IMR-90 (cell line): ENCODE measurements at regions not wholly inside any gene's neighbourhood (a gene's known extent, or its start where the extent isn't known, plus 50 kb on each side); places are given as distances from the start of the nearest gene placed in this dataset.

Source experiments
- ATAC-seq: fragments of 200-7000 bp; cut with Tn5 transposase; 2 replicates; pipeline ENCODE4 v1.9.1; 2020; ENCODE audit warnings: low read depth, mild to moderate bottlenecking, moderate library complexity
- BruUV-seq: library from RNA; stranded (reverse); fragments of 400-500 nt; replicated peaks from 2 replicates; lab custom pipeline; 2021; lab: Mats Ljungman, UMichigan
- CTCF ChIA-PET: fragments of 300-600 bp; formaldehyde crosslinking; extraction: SDS; loops from one replicate; lab custom pipeline; 2021; ENCODE audit warnings: antibody characterized with exemption; lab: Yijun Ruan, JAX
- POLR2A ChIA-PET: fragments of 300-600 bp; sonication (Branson Sonifier 250); formaldehyde crosslinking; loops from one replicate; lab custom pipeline; 2022; ENCODE audit warnings: antibody characterized with exemption; ENCODE audit not compliant: unreplicated experiment; lab: Charles Lee
- DNase-seq: peaks from one replicate; pipeline ENCODE4 v3.0.0; 2013
- H2AFZ ChIP-seq: replicated peaks from 2 replicates; pipeline ENCODE3; 2013; ENCODE audit warnings: low read length, mild to moderate bottlenecking; ENCODE audit not compliant: poor library complexity
- H2AK5ac ChIP-seq: 2 replicates; pipeline ENCODE4 v1.6.1; 2013; ENCODE audit warnings: low read depth, low read length, inconsistent platforms
- H2AK9ac ChIP-seq: replicated peaks from 2 replicates; pipeline ENCODE3; 2013; ENCODE audit warnings: mild to moderate bottlenecking, low read depth, low read length, moderate library complexity; ENCODE audit not compliant: poor library complexity
- H2BK120ac ChIP-seq: 2 replicates; pipeline ENCODE4 v1.6.1; 2013; ENCODE audit warnings: low read depth, low read length, inconsistent platforms
- H2BK15ac ChIP-seq: 3 replicates; pipeline ENCODE4 v1.6.1; 2013; ENCODE audit warnings: low read depth, low read length, inconsistent platforms
- H2BK20ac ChIP-seq: 2 replicates; pipeline ENCODE4 v1.6.1; 2013; ENCODE audit warnings: low read depth, mild to moderate bottlenecking, inconsistent platforms, low read length, moderate library complexity
- H2BK5ac ChIP-seq: 2 replicates; pipeline ENCODE4 v1.6.1; 2013; ENCODE audit warnings: mild to moderate bottlenecking, low read depth, low read length, inconsistent platforms; ENCODE audit not compliant: poor library complexity, severe bottlenecking
- H3K14ac ChIP-seq: replicated peaks from 2 replicates; pipeline ENCODE4 v1.6.1; 2013; ENCODE audit warnings: low read depth, low read length, inconsistent platforms
- H3K18ac ChIP-seq: 2 replicates; pipeline ENCODE4 v1.6.1; 2013; ENCODE audit warnings: low read depth, low read length, control low read depth
- H3K23ac ChIP-seq: 2 replicates; pipeline ENCODE4 v1.6.1; 2013; ENCODE audit warnings: low read depth, low read length, inconsistent platforms
- H3K27ac ChIP-seq: 2 replicates; pipeline ENCODE4 v1.5.1; 2013; ENCODE audit warnings: mild to moderate bottlenecking, control low read depth, low read length; ENCODE audit not compliant: insufficient read depth
- H3K27me3 ChIP-seq: 2 replicates; pipeline ENCODE4 v1.6.1; 2013; ENCODE audit warnings: low read length; ENCODE audit not compliant: control insufficient read depth, insufficient read depth
- H3K36me3 ChIP-seq: 2 replicates; pipeline ENCODE4 v1.6.1; 2013; ENCODE audit warnings: low read length, mixed read lengths; ENCODE audit not compliant: control insufficient read depth, insufficient read depth
- H3K4ac ChIP-seq: 2 replicates; pipeline ENCODE4 v1.6.1; 2013; ENCODE audit warnings: low read depth, low read length, inconsistent platforms
- H3K4me1 ChIP-seq: 2 replicates; pipeline ENCODE4 v1.6.1; 2013; ENCODE audit warnings: low read length, mixed read lengths; ENCODE audit not compliant: control insufficient read depth, insufficient read depth
- H3K4me2 ChIP-seq: 2 replicates; pipeline ENCODE4 v1.6.1; 2013; ENCODE audit warnings: low read depth, mild to moderate bottlenecking, control low read depth, low read length, moderate library complexity
- H3K4me3 ChIP-seq: 2 replicates; pipeline ENCODE4 v1.5.1; 2013; ENCODE audit warnings: low read depth, mild to moderate bottlenecking, control low read depth, low read length, moderate library complexity; ENCODE audit not compliant: insufficient read depth
- H3K56ac ChIP-seq: 2 replicates; pipeline ENCODE4 v1.6.1; 2013; ENCODE audit warnings: low read length, inconsistent platforms; ENCODE audit not compliant: insufficient read depth; ENCODE audit errors: extremely low read depth
- H3K79me1 ChIP-seq, 2 experiments: 2 replicates each; pipeline ENCODE4 v1.6.1; 2013; ENCODE audit warnings: low read length in 2 of 2, inconsistent platforms in 1 of 2, low read depth in 1 of 2
- H3K9ac ChIP-seq: 2 replicates; pipeline ENCODE4 v1.6.1; 2013; ENCODE audit warnings: low read depth, low read length, control low read depth
- H3K9me1 ChIP-seq: 2 replicates; pipeline ENCODE4 v1.6.1; 2013; ENCODE audit warnings: low read length, inconsistent platforms; ENCODE audit not compliant: insufficient read depth
- H3K9me3 ChIP-seq: 2 replicates; pipeline ENCODE4 v1.6.1; 2013; ENCODE audit warnings: low read length; ENCODE audit not compliant: control insufficient read depth, insufficient read depth
- H4K20me1 ChIP-seq: 2 replicates; pipeline ENCODE4 v1.6.1; 2013; ENCODE audit warnings: low read length, inconsistent platforms; ENCODE audit not compliant: insufficient read depth
- H4K5ac ChIP-seq: 2 replicates; pipeline ENCODE4 v1.6.1; 2013; ENCODE audit warnings: mild to moderate bottlenecking, low read depth, low read length, control low read depth
- H4K8ac ChIP-seq, 2 experiments: 2 replicates each; pipeline ENCODE4 v1.6.1; 2013; ENCODE audit warnings: low read depth in 2 of 2, low read length in 2 of 2, control low read depth in 1 of 2, inconsistent platforms in 1 of 2
- H4K91ac ChIP-seq: 2 replicates; pipeline ENCODE4 v1.6.1; 2013; ENCODE audit warnings: low read depth, low read length, inconsistent platforms; ENCODE audit not compliant: insufficient read depth
- BHLHE40 ChIP-seq: fragments of 150-350 bp; IDR thresholded peaks from 2 replicates; pipeline ENCODE4 v1.6.1; 2016; ENCODE audit warnings: mild to moderate bottlenecking, low read depth, low read length
- CEBPB ChIP-seq: IDR thresholded peaks from 2 replicates; pipeline ENCODE4 v1.6.1; 2012; ENCODE audit warnings: low read depth, low read length, improper control_type of control experiment
- CHD1 ChIP-seq: IDR thresholded peaks from 2 replicates; pipeline ENCODE4 v1.6.1; 2012; ENCODE audit warnings: low read depth, low read length, improper control_type of control experiment
- CTCF ChIP-seq: conservative IDR thresholded peaks from 2 replicates; pipeline ENCODE4 v1.5.1; 2012; ENCODE audit warnings: mild to moderate bottlenecking, low read depth, low read length, improper control_type of control experiment
- ELK1 ChIP-seq: fragments of 150-350 bp; IDR thresholded peaks from 2 replicates; pipeline ENCODE4 v1.6.1; 2016; ENCODE audit warnings: low read depth, mild to moderate bottlenecking, low read length, moderate library complexity, borderline replicate concordance
- FOS ChIP-seq: fragments of 150-350 bp; IDR thresholded peaks from 2 replicates; pipeline ENCODE4 v1.6.1; 2016; ENCODE audit warnings: low read depth, low read length
- MAFK ChIP-seq: IDR thresholded peaks from 2 replicates; pipeline ENCODE4 v1.6.1; 2012; ENCODE audit warnings: low read depth, low read length, improper control_type of control experiment
- MAZ ChIP-seq: IDR thresholded peaks from 2 replicates; pipeline ENCODE4 v1.6.1; 2012; ENCODE audit warnings: low read depth, mild to moderate bottlenecking, low read length, improper control_type of control experiment, moderate library complexity, borderline replicate concordance
- MXI1 ChIP-seq: IDR thresholded peaks from 2 replicates; pipeline ENCODE4 v1.6.1; 2012; ENCODE audit warnings: low read depth, mild to moderate bottlenecking, low read length, moderate library complexity, borderline replicate concordance
- NFE2L2 ChIP-seq: fragments of 150-350 bp; IDR thresholded peaks from 2 replicates; pipeline ENCODE4 v1.6.1; 2016; ENCODE audit warnings: low read depth, mild to moderate bottlenecking, low read length
- POLR2A ChIP-seq: IDR thresholded peaks from 2 replicates; pipeline ENCODE4 v1.6.1; 2012; ENCODE audit warnings: mild to moderate bottlenecking, low read depth, low read length
- RAD21 ChIP-seq: IDR thresholded peaks from 2 replicates; pipeline ENCODE4 v1.6.1; 2012; ENCODE audit warnings: low read length, improper control_type of control experiment
- RCOR1 ChIP-seq: IDR thresholded peaks from 2 replicates; pipeline ENCODE4 v1.6.1; 2012; ENCODE audit warnings: mild to moderate bottlenecking, low read length, improper control_type of control experiment; ENCODE audit not compliant: insufficient replicate concordance
- RFX5 ChIP-seq: IDR thresholded peaks from 2 replicates; pipeline ENCODE4 v1.8.0; 2012; ENCODE audit warnings: low read depth, mild to moderate bottlenecking, low read length, moderate library complexity
- SMC3 ChIP-seq: fragments of 150-350 bp; IDR thresholded peaks from 2 replicates; pipeline ENCODE4 v1.6.1; 2016; ENCODE audit warnings: low read depth, mild to moderate bottlenecking, antibody characterized with exemption, low read length, moderate library complexity
- USF2 ChIP-seq: fragments of 150-350 bp; IDR thresholded peaks from 2 replicates; pipeline ENCODE4 v1.6.1; 2017; ENCODE audit warnings: mild to moderate bottlenecking, antibody characterized with exemption, low read length, low read depth
- WGBS, 2 experiments: methylation state at CpG; one replicate each; pipeline versions ENCODE4 v1.1.5 to v1.1.7; 2013; ENCODE audit warnings: missing lambda C conversion rate in 2 of 2; ENCODE audit not compliant: insufficient read length in 1 of 2; ENCODE audit errors: extremely low coverage in 2 of 2; 5-methylcytosine and 5-hydroxymethylcytosine counted together
- dilution Hi-C: fragments of 300-500 bp; cut with HindIII; formaldehyde crosslinking; loops from one replicate; pipeline ENCODE4 v1.14.3; 2018; ENCODE audit warnings: low sequenced_read_pairs; ENCODE audit not compliant: unreplicated experiment
- in situ Hi-C: fragments of 300-500 bp; cut with MboI; formaldehyde crosslinking; loops from 3 replicates; pipeline ENCODE4 v1.14.3; 2019; ENCODE audit warnings: low sequenced_read_pairs, inconsistent platforms, mixed read lengths
- intact Hi-C: fragments of 100-400 bp; cut with micrococcal nuclease; formaldehyde crosslinking; loops from 2 replicates; pipeline ENCODE4 v1.10.0; 2022

- Histone ChIP-seq H3K23ac (no peak overlapping the region), H3K9ac (no peak overlapping the region), H3K79me1 (no peaks in the 10 kb centered on the region), H2BK20ac (no peak overlapping the region), H3K4ac (no peak overlapping the region), H2AK9ac (no peak overlapping the region), H3K9me1 (no peaks in the 10 kb centered on the region), H4K5ac (no peak overlapping the region), H3K27ac (no peak overlapping the region), H3K4me1 (no peaks in the 10 kb centered on the region), H3K36me3 (no peaks in the 10 kb centered on the region), H3K9me3 (peaks cover 3% of the 10 kb centered on the region; the same call in 1 of the 2 replicates), H3K56ac (no peak overlapping the region), H4K91ac (no peak overlapping the region), H3K4me2 (no peak overlapping the region), H4K20me1 (no peaks in the 10 kb centered on the region), H2BK120ac (no peak overlapping the region), H3K4me3 (no peak overlapping the region), H2BK15ac (no peak overlapping the region), H2AFZ (no peak overlapping the region), H2BK5ac (no peak overlapping the region), H4K8ac (no peak overlapping the region), H3K18ac (no peak overlapping the region), H3K14ac (no peak overlapping the region), H3K27me3 (no peaks in the 10 kb centered on the region), H2AK5ac (no peak overlapping the region)
- ChIA-PET POLR2A (no interaction called here), CTCF (no interaction called here)
- ATAC-seq (no peak), DNase-seq (no peak)
- WGBS, 2 experiments: no CpG with 5 or more reads among the region's 1 CpG
- intact Hi-C loops (no loop called here), dilution Hi-C loops (no loop called here), in situ Hi-C loops (no loop called here)
- no TSS peak for BruUV-seq
- TF ChIP-seq CEBPB (no peak), SMC3 (no peak), RAD21 (no peak), RFX5 (no peak), MAFK (no peak), BHLHE40 (no peak), FOS (no peak), RCOR1 (no peak), MXI1 (no peak), POLR2A (no peak), MAZ (no peak), ELK1 (no peak), CTCF (no peak), CHD1 (no peak), USF2 (no peak), NFE2L2 (no peak)
Observed at GRCh38 chr13:58478858-58479257, 847.3 kb downstream of the PCDH17 start.
